Stimulated activated CD4-positive, alpha-beta T cell treated with anti-CD3 and anti-CD28 coated beads, Interleukin-2, amount 100 ng/mL, for 48 hours (primary cell): ENCODE measurements at regions not wholly inside any gene's neighbourhood (a gene's known extent, or its start where the extent isn't known, plus 50 kb on each side); places are given as distances from the start of the nearest gene placed in this dataset.
"Not testable (repeated sequence)": the region's sequence is repeated elsewhere in the genome, so short reads cannot be mapped to it uniquely, and the experiment has no call there.

Experiments
- DNase-seq, 2 donors: peaks; one replicate each; pipeline ENCODE4 v3.0.0-alpha.2; 2020

DNA sequence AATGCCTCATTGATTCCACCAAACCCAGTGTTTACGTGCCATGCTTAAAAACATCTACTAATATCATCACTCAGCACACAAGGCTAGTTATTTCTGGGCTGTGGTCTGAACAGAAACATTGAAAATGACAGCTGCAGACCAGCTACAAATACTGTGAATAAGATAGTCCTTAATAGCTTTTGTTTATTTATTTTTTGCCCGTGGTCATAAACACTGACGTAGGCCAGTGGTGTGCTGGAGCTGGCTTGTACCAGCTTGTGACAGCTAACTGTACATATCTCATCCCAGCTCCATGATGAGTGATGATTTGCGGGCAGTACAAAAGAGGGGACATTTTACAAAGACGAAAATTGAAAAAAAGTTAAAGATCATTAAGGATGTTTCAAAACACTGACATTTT is 1057.0 kb downstream of the EPHA7 start:
- DNase-seq, result no peak

DNA sequence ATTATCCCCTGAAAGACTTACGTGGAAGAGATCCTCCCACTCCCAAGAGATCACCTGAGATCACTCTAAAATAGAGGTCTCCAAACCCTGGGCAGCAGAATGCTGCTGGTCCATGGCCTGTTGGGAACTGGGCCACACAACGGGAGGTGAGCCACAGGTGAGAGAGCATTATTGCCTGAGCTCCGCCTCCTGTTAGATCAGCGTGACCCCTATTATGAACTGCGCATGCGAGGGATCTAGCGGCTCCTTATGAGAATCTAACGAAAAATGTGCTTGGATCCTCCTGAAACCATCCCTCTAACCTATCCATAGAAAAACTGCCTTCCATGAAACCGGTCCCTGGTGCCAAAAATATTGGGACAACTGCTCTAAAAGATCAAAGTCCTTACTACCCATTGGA is 1057.4 kb downstream of the EPHA7 start:
- no peak for DNase-seq

DNA sequence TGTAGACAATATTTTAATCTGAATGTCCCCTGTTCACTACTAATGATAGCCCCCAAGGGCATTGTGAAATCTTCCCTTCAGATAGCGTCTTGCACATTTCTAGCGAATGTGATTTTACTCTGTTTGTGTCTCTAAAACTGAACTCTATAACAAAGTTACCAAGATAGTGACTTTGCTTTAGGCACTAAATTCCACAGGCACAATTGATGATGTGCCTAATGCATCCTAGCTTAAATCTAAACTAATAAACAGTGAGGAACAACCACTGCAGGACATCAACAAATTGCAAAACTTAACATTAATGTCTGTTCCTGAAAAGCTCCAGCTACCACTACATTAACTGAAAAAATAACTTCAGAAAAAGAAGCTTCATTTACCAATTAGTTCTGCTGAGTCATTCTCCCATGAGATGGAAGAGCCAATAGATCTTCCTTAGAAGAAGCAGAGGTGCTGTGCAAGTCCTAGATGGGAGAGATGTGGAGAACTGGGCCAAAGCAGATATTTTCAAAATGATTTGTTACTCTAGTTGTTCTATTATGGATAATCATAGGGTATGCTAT is 1065.0 kb downstream of the EPHA7 start:
- no peak for DNase-seq

DNA sequence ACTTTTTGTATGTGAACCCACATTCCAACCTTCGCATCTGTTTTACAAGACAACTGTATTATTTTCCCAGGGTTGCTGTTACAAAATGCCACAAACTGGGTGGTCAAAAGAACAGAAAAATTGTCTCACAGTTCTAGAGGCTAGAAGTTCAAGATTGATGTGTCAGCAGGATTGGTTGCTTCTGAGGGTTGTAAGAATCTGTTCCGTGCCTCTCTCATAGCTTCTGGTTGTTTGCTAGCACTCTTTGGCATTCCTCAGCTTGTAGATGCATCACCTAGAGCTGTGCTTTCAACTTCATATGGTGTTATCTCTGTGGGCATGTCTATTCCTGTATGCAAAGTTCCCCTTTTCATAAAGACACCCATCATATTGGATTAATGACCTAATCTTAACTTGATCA is 1067.2 kb downstream of the EPHA7 start:
- no peak for DNase-seq

DNA sequence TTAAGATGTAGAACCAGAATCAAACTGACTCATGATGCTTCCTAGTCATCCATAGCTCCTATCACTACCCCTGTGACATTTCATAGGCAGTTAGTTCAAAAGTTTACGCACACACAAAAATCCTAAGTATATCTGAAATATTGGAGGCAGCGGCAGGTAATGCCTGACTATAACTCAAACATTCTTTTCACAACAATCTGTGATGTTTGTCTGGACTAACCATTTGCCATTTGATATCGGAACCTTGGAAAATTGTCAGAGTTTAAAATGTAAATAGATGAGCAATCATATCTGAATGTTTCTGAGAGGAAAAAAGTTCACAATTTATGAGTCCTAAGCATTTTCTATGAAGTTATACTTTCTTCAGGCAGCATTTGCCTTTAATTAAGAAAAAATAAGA is 1078.2 kb downstream of the EPHA7 start:
- DNase-seq, result no peak

DNA sequence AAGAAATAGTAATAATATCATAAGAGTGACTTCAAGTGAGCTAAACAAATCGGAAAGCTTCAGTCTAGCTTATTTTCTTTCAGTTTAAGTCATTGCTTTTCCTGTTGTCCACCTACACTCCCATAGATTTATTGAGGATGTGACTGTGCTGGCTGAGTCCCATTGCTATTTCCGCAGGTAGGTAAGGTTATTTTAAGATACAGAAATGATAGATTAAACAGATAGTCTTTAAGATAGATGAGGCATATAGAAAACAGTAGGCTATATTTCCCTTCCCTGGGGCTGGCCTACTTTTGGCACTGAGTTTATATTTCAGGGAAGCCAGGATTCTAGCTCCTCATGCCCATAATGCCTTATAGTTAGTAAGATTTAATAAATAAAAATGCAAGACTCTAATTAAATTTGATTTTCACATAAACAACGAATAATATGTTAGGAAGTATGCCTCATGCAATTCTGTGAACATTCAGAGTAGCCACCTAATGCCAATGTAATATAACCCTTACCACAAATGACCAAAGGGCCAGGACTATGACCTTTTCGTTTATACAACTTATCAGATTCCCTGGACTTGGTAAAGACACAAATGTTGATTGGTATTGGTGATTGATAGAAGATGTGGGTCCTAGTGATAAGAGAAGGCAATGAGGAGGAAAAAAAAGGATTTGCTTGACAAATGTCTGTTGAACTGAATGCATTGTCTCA is 1079.3 kb downstream of the EPHA7 start:
- DNase-seq, result no peak

DNA sequence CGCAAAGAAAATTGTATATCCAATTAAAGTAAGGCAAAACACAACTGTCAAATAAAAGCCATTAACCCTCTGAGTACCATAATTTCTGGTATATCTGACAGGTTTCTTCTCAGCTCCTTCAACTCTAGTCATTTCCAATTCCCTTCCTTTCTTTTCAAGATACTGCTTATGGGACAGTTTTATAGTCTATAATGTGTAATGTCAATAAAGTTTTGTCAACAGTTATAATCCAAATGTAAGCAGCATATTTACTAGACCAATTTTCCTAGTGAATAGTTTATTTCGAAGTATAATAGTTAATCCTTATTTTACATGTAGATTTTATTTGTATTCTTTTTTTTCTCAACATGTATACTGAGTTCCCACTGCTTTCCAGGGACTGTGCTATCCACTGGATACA is 1081.8 kb downstream of the EPHA7 start:
- no peak for DNase-seq

DNA sequence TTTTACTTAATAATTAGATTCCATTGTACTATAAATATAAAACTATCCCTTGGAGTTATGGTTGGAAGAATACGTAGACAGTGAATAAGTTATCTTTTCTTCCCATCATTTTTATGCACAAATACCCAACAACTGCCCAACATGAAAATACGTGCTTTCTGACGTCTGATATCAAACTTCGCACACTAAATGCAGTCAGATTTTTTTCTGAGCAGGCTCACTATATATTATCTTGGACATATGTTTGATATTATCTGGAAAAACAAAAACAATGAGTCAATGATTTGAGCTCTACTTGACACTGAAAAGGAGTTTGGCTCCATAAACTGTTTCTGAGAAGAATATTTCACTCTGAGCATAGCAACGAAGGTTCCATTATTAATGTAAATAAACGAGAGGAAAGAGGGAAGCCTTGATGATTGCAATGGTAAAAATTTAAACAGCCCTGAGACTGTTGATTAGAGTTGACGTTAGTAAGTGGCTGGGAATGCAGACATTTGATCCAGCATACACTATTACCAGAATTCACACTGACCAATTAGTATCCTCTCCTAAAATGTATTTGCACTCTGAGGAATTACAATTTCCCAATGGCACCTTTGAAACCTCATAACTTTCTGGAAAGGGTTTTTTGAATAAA is 1090.0 kb downstream of the EPHA7 start:
- no peak for DNase-seq

DNA sequence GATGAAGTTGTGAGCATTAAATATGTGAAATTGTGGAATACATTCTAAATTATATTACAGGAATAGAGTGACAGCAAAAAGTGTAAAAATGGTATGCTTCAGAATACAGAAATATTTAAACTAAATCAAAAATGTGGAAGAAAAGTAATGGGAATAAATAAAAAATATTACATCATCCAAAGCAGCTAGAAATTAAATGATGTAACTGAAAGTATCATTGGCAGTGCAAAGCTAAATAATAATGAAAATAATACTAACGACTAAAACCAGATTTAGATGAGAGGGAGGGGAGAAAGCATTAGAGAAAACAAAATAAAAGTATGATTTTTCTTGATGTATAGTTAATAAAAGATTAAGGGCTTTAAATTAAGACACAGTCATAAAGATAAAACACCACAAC is 1104.0 kb downstream of the EPHA7 start:
- no peak for DNase-seq

DNA sequence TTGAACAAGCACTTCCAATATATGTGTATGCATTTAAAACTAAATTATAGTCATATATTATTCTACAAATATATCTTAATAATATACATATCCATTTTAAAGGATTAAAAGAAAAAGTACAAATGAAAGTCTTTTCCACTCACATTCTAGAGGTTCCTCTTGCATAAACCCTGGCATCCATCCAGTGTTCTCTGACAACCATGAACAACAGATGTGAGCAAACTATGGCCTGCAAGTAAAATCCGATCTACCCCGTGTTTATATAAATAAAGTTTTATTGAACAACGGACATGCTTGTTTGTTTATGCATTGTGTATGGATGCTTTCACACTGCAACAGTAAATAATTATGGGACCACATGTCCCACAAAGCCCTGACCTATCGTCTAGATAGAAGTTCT is 1122.3 kb downstream of the EPHA7 start:
- DNase-seq, result no peak

DNA sequence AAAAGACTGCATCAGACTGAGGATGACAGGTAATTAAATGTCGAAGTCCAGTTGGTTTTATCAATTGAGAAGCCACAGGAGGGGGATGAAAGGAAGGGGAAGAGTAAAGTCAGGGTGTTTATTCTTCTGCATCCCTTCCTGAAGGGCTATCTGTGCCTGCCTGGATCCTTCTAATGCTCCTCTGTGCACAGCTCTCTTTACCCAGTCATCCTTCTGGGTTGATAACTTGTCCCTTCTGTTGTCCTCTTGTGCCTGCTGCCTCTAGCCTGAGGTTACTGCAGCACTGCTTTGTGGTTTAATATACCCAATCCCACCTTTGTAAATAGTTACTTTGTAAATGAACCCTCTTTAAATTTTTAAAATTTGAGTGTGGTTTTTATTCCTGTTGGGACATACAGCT is 1127.3 kb downstream of the EPHA7 start:
- no peak for DNase-seq

DNA sequence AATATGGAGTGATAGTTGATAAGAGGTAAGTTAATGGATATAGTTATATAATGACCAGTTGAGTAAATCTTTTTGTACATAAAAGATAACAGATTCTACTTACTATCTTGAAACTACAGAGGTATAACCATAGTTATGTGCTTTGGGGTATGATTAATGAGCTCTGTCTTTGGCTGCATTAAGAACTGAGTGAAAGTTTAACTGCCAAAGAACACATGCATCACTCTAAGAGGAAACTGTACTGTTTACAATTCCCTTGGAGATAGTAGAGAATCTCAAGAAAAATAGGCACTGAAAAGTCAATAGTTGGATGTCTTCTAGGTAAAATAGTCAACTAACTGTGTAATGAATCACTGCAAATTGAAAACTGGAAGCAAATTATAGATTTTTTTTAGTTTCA is 1129.5 kb downstream of the EPHA7 start:
- no peak for DNase-seq

DNA sequence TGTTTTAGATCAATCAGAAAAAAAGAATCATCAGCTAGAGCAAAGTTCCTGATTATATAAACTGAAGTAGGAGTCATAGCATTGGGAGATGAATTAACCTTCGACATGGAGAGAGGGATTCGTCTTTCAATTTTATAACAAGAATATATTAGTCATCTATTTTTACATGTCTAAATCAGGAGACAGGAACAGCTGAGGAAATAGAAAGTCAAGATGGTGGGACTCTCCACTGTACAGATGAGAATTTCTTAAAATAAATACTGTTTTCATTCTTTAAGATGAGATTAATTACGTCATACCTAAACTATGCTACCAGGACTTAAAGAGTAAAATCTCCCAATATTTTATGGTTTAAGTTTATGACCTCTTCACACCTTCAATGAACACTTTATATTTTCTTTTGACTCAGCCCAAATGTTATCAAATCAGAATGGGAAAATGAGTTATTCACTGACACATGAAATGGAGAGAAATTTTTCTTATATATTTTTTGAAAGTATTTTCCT is 1137.7 kb downstream of the EPHA7 start:
- DNase-seq, result no peak

DNA sequence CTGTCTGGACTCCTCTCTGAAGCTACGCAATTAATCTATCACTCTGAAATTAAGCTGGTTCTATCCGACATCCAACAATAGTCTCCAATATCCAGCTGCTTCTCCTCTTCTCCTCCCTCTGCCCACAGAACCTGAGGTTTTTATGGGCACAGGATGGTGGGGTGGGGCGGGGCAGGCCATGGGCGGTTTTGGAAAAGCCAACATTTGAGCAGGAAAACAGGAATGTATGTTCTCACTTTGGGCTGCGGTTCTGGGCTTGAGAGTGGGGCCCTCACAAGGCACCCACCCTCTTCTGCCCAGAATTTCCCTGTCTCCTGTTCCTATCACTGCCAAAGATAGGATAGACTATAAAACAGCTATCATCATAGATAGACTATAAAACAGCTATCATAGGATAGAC is 1144.2 kb downstream of the EPHA7 start:
- DNase-seq, result no peak

DNA sequence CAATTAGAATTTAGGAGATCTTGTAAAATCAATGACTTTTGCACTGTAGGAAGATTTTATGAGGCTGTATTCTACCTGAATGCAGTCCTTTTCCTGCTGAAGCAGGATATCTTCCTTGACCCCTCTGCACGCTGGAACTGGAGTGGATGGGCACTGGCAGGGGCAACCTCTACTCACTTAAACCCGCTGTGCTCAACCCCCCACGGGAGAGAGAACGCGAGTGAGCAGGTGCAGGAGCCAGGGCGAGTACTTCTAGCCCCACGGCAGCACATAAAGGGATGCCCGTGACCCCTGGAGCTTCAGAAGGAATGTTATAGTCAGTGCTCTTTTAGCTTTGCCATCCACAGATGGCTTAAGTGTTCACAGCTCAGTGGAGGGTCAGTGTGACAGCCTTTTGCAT is 1144.8 kb downstream of the EPHA7 start:
- DNase-seq, result no peak

DNA sequence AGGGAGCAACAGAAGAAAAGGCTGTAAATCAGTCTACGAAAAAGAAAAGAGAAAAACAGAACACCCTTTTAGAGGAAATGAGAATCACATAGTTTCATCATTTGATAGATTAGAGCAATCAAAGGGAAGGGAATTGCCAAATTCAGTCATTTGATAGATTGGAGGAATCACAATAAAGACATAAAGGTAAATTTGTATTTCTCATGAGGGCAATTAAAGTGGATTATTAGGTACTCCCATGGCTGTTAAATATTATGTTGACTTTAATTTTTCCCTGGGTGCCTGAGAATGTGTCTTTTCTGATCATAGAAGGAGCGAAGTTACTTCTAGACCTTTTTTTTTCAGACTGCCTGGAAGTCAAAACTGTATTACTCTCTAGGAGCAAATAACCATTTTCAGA is 1145.7 kb downstream of the EPHA7 start:
- no peak for DNase-seq

DNA sequence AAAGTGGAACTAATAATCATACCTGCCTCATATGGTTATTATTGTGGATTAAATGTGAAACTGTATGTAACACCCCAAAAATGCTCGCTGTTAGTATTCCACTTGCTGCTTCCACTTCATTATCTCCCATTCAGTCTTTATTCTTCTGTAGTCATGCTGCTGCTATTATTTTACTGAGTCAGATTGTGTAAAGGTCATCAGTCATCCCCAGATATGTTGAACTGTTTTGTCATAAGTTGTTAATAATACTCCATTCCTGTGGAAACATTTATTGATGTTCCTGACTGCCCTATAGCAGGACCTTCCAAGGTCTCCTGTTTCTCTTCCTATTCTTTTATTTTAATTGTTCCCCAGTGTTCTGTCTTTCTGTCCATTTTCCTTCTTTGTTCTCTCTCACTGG is 1148.3 kb downstream of the EPHA7 start:
- DNase-seq, result no peak

DNA sequence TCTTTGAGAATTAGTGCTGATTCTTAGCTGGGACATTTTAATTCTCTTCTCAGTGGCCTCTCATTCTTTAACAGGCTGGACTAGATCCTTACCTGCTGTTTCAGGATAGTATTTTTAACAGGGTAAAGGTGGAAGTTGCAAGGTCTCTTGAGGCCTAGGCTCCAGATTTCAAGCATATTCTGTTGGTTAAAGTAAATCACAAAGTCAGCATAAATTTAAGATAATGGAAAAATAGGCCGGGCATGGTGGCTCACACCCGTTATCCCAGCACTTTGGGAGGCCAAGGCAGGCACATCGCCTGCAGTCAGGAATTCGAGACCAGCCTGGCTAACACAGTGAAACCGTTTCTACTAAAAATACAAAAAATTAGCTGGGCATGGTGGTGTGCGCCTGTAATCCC is 1149.0 kb downstream of the EPHA7 start:
- DNase-seq, result no peak

DNA sequence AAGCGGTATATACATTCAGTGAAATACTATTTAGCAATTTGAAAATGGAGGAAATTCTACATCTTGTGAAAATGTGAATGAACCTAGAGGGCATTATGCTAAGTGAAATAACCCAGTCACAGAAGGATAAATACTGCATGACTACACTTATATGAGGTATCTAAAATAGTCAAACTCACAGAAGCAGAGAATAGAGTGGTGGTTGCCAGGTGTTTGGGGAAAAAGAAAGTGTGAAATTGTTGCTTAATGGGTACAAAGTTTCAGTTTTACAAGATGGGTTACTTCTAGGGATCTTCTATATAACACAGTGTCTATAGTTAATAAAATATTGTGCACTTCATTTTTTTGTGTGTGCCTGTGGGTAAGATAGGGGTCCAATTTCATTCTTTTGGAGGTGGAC is 1152.0 kb downstream of the EPHA7 start:
- no peak for DNase-seq

DNA sequence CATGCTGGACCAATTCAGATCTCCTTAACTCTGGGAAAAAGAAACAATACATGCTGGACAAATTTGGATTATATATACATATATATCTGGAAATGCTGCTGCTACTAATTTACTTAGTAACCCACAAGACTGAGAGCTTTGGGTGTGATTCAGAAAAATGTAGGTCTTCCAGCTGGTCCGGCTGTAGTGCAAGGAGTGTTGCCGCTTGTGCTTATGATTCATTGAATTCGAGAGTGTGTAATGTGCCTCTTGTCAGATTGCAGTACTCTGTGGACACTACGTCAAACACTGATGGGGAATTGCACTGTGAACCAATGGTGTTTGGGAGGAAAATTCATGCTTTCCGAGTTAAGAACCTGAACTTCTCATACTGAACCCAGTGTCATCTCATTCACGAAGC is 1155.5 kb downstream of the EPHA7 start:
- DNase-seq, result no peak

DNA sequence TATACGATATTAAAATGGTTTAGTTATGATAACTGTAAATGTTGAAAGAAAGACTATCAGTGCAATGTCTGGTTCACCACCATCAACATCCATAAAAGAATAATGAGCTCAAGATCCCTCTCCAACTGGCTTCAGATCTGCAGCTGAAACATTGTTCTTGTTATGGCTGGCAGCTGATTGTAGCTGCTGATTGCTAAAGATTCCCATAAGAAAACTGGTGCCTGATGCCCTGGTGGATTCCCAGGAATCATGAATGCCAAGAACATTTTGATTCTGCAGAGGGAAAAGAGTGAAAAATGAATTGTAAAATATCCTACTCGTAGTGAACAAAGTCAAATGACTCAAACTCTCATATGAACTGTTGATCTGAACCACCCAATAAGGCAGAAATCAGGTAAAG is 1160.2 kb downstream of the EPHA7 start:
- no peak for DNase-seq

DNA sequence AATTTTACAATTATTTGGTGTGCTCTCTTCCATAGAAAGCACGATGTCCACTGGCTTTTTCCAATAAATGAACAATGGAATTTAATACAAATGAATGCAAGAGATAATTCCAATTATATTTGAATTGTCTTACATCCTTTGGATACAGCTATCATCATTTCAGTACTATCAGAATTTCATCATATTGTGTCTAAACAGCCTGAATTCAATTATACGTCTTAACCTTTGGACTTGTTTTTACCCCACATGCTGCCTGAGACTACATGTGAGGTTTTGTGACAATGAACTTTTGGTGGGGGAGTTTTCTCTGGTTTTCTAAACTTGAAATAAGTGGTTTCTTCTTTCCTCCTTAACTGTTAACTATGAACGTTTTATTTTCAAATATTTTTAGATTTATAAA is 1176.0 kb downstream of the EPHA7 start:
- DNase-seq, result no peak

DNA sequence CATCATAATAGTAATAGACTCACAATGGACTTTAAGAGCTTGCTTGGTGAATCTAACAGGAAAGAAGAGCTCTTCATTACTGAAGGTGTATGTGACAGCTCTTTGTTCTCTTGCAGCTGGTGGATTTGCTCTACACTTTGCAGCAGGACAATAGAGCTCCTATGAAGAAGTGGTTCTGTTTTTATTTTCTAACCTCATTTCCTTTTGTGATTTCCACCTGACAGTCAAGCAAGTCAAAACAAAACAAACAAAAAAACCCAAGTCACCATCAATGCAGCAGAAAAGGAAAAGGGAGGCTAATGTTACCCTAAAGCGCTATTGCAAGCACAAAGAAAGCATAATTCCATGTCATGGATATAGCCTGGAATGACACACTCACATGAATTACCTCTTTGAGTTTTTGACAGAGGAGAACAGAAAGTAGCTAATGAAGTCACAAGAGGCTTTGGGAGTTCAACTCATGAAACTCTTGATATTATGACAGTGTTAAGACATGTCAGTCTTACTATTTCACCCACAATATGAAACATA is 1188.1 kb downstream of the EPHA7 start:
- DNase-seq, result no peak

DNA sequence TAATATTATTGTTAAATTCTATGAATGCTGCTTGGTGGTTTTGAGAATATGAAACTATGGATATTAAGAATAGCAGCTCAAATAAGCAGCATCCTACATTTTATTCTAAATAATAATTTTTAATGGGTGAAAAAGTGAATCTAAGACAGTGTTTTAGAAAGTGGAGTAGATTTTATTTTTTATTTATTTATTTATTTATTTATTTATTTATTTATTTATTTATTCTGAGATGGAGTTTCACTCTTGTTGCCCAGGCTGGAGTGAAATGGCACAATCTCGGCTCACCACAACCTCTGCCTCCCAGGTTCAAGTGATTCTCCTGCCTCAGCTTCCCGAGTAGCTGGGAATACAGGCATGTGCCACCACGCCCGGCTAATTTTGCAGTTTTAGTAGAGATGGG is 1199.4 kb downstream of the EPHA7 start:
- not testable (repeated sequence) for DNase-seq
